ENCODE measurements at regions not wholly inside any gene's neighbourhood (a gene's known extent, or its start where the extent isn't known, plus 50 kb on each side); places are given as distances from the start of the nearest gene placed in this dataset.
"Not testable (repeated sequence)": the region's sequence is repeated elsewhere in the genome, so short reads cannot be mapped to it uniquely, and the experiment has no call there.

GRCh38 chr5:101288633-101289032 lies 385.6 kb upstream of the ST8SIA4 start:
- Histone ChIP-seq H3K9me3 (ENCODE audit: insufficient read depth, low read length) (no peaks in the 10 kb centered on the region), H3K79me2 (ENCODE audit: insufficient read depth, low read length) (no peaks in the 10 kb centered on the region), H3F3A (ENCODE audit: insufficient read depth) (no peaks in the 10 kb centered on the region), H4K20me1 (ENCODE audit: low read depth, low read length) (no peaks in the 10 kb centered on the region), H3K27me3 (ENCODE audit: low read length) (no peaks in the 10 kb centered on the region), H3K9ac (ENCODE audit: low read length) (no peak overlapping the region), H3K36me3 (ENCODE audit: low read length) (no peaks in the 10 kb centered on the region), H3K27ac (ENCODE audit: low read depth, low read length) (no peak overlapping the region), H3K4me2 (ENCODE audit: low read depth, low read length, poor library complexity, severe bottlenecking) (no peak overlapping the region), H2AFZ (ENCODE audit: low read depth, low read length, severe bottlenecking) (no peak overlapping the region), H3K4me3 (ENCODE audit: insufficient read depth, low read length, poor library complexity, severe bottlenecking) (no peak overlapping the region), H3K9me2 (replicated peaks; ENCODE audit: insufficient read depth, low read length) (no peaks in the 10 kb centered on the region)
- TF ChIP-seq EZH2phosphoT487 (conservative IDR thresholded peaks at IDR 0.05; ENCODE audit: low read length) (no peak), CTCF (IDR thresholded peaks at IDR 0.05; ENCODE audit: insufficient read depth, low read length, poor library complexity, severe bottlenecking) (no peak)

DNA sequence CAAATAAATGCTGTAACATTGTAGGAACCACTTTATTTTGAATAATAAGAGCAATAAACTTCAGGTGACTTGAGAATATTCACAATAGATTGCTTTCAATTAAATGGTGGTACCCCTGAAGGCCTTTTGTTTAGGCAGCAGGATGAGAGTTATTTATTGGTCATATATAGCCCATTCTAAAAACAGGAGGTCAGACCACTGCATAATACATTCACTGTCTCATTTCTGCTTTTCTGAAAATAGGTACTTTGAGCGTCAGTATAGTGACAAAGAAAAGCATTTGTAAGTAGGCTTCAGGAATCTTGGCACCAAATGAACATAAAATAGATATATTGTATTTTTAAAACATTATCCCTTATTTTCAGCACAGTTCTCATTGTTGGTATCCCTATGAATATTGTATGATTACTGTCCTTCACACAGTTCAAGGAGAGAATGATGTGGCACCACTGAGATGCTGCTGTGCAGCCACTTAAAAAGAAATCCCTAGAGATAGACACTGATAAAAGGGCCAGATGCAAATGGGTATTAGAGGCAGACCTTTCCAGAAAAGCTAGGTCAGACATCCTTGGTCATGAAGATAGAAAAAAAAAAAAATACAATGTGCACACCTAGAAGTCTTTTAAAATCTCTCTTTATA lies 381.8 kb upstream of the ST8SIA4 start:
- no peaks in the 10 kb centered on the region for H3K9me3 ChIP-seq (ENCODE audit: insufficient read depth, low read length)
- H3K36me3 ChIP-seq (ENCODE audit: low read length) = no peaks in the 10 kb centered on the region
- no peak overlapping the region for H3K4me3 ChIP-seq (ENCODE audit: insufficient read depth, low read length, poor library complexity, severe bottlenecking)
- H2AFZ ChIP-seq (ENCODE audit: low read depth, low read length, severe bottlenecking) = no peak overlapping the region
- H3K4me2 ChIP-seq (ENCODE audit: low read depth, low read length, poor library complexity, severe bottlenecking) = no peak overlapping the region
- no peaks in the 10 kb centered on the region for H3K9me2 ChIP-seq (replicated peaks; ENCODE audit: insufficient read depth, low read length)
- H4K20me1 ChIP-seq (ENCODE audit: low read depth, low read length) = no peaks in the 10 kb centered on the region
- H3K79me2 ChIP-seq (ENCODE audit: insufficient read depth, low read length) = no peaks in the 10 kb centered on the region
- H3K27me3 ChIP-seq (ENCODE audit: low read length) = no peaks in the 10 kb centered on the region
- H3K27ac ChIP-seq (ENCODE audit: low read depth, low read length) = no peak overlapping the region
- H3F3A ChIP-seq (ENCODE audit: insufficient read depth) = no peaks in the 10 kb centered on the region
- TF ChIP-seq EZH2phosphoT487 (conservative IDR thresholded peaks at IDR 0.05; ENCODE audit: low read length) (no peak), CTCF (IDR thresholded peaks at IDR 0.05; ENCODE audit: insufficient read depth, low read length, poor library complexity, severe bottlenecking) (no peak)
- no peak overlapping the region for H3K9ac ChIP-seq (ENCODE audit: low read length)

- H3K4me3 ChIP-seq (ENCODE audit: insufficient read depth, low read length, poor library complexity, severe bottlenecking); H4K20me1 ChIP-seq (ENCODE audit: low read depth, low read length); H3K27ac ChIP-seq (ENCODE audit: low read depth, low read length); H3K36me3 ChIP-seq (ENCODE audit: low read length); H3K9ac ChIP-seq (ENCODE audit: low read length); H3K9me3 ChIP-seq (ENCODE audit: insufficient read depth, low read length); H3K27me3 ChIP-seq (ENCODE audit: low read length); H3K4me2 ChIP-seq (ENCODE audit: low read depth, low read length, poor library complexity, severe bottlenecking); H3F3A ChIP-seq (ENCODE audit: insufficient read depth); H2AFZ ChIP-seq (ENCODE audit: low read depth, low read length, severe bottlenecking); H3K9me2 ChIP-seq (replicated peaks; ENCODE audit: insufficient read depth, low read length); H3K79me2 ChIP-seq (ENCODE audit: insufficient read depth, low read length): not testable (repeated sequence)
Observed at GRCh38 chr5:101283938-101284337, 380.9 kb upstream of the ST8SIA4 start.

DNA sequence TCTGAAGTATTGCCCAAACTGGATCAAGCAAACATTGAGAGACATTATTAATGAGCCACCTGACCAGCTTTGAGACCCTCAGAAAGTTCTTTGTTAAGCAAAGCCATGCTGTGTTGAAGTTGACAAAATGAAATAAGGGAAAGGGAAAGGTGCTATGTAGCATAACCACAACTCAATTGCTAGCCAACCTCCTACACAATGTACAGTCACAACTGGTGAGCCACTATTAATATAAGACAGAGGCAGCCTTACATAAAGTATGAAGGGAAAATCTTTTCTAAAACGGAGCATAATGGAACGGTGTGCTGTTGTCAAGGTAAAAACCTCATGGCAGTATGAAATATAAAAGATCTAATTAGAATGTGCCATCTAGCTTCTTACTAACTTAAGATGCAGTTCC lies 375.8 kb upstream of the ST8SIA4 start:
- no peak overlapping the region for H3K4me2 ChIP-seq (ENCODE audit: low read depth, low read length, poor library complexity, severe bottlenecking)
- H3K27me3 ChIP-seq (ENCODE audit: low read length) = no peaks in the 10 kb centered on the region
- H3K27ac ChIP-seq (ENCODE audit: low read depth, low read length) = no peak overlapping the region
- H3K79me2 ChIP-seq (ENCODE audit: insufficient read depth, low read length) = no peaks in the 10 kb centered on the region
- no peaks in the 10 kb centered on the region for H3K9me3 ChIP-seq (ENCODE audit: insufficient read depth, low read length)
- no peak overlapping the region for H3K9ac ChIP-seq (ENCODE audit: low read length)
- no peak overlapping the region for H3K4me3 ChIP-seq (ENCODE audit: insufficient read depth, low read length, poor library complexity, severe bottlenecking)
- H3K36me3 ChIP-seq (ENCODE audit: low read length) = no peaks in the 10 kb centered on the region
- no peaks in the 10 kb centered on the region for H3F3A ChIP-seq (ENCODE audit: insufficient read depth)
- no peaks in the 10 kb centered on the region for H4K20me1 ChIP-seq (ENCODE audit: low read depth, low read length)
- H3K9me2 ChIP-seq (replicated peaks; ENCODE audit: insufficient read depth, low read length) = no peaks in the 10 kb centered on the region
- TF ChIP-seq CTCF (IDR thresholded peaks at IDR 0.05; ENCODE audit: insufficient read depth, low read length, poor library complexity, severe bottlenecking) = no peak
- no peak for TF ChIP-seq EZH2phosphoT487 (conservative IDR thresholded peaks at IDR 0.05; ENCODE audit: low read length)
- H2AFZ ChIP-seq (ENCODE audit: low read depth, low read length, severe bottlenecking) = no peak overlapping the region

All from SU-DHL-6 (cell line).